C1 segment of cervical spinal cord (tissue), 14 donors: ENCODE measurements at regions not wholly inside any gene's neighbourhood (a gene's known extent, or its start where the extent isn't known, plus 50 kb on each side); places are given as distances from the start of the nearest gene placed in this dataset.

Source experiments
- DNase-seq, 14 donors: peaks; one replicate each; lab custom pipeline; 2025; lab: John Stamatoyannopoulos, UW

GRCh38 chr5:139733698-139734538 lies 61.7 kb upstream of the PSD2 start:
- peak in 12 of 14 donors; percentile 53 to 90 (median 86) for DNase-seq

GRCh38 chr5:139734539-139734916 lies 61.1 kb upstream of the PSD2 start:
- DNase-seq: peak in 4 of 14 donors; percentile 66 to 86 (median 80)

- DNase-seq: no peak
Observed at GRCh38 chr5:139738193-139739149, 57.1 kb upstream of the PSD2 start.

DNA sequence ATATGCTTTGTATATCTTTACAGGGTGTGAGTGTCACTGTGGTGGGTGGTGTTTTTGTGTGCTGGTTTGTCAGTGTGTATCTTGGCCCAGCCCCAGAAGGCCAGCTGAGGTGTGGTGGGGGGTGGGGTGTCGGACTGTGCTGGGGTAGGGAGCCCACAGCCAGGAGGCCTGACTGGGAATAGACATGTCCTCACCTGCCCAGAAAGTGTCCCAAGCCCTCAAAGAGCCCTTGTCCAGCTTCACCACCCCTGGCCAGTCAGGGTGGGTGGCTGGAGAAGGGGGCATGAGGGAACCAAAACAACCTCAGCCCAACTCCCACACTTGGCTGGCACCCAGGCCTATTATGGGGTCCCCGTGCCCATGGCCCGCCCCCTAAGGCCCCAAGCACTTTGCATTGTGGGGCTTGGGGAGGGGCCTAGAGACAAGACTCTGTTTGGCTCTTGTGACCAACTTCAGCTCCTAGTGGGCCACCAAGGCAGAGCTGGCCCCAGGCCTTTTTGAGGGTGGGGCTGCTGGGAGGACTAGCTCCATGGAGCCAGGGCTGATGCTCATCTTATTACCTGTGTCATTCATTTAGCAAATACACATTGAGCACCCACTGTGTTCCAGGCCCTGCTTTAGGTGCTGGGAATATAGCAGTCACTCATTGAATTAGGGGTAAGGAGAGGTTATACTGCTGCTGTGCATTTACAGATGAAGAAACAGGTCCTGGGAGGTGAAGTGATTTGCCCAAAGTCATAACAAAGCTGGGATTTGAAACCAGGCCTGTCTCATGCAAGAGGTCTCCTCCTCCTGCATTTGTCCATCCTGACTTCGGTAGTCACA lies 56.2 kb upstream of the PSD2 start:
- DNase-seq: no peak

DNA sequence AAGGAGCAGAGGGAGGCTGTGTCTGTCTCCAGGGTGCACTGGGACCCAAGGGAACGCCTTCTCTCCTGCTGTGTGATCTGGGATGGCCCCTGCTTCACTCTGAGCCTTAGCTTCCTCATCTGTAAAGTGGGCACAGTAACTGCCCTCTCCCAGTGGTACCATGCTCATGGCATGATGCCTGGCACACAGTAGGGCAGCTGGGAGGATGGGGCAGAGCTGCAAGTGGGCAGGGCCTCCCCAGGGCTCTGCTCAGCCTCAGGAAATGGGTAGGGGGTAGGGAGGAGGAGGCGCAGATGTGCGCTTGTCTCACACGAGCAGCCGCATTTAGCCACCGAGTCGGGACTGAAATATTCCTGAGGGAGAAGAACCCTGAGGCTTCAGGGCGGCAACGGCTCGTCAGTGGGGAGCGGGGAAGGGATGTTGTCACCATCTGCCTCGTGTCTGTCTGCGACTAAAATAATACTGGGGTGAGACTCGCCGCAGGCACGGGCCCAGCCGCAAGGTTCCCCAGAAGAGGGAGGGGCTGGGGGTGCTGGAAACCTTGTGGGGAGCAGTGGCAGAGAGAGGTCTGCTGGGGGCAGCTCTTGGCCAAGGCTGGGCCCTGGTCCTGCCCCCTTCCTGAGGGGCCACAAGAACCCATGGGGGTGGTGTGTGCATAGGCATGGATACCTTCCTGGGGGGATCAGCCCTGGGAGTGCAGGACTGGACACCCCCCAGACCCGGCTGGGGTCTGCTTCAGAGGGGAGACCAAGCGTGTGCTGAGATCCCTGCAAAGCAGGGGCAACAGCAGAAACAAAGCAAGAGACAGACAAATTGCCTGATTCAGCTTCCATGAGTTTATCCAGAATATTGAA lies 55.2 kb upstream of the PSD2 start:
- no peak for DNase-seq

GRCh38 chr5:139740992-139741672 lies 54.5 kb upstream of the PSD2 start:
- DNase-seq: no peak

GRCh38 chr5:139741823-139742172 lies 53.8 kb upstream of the PSD2 start:
- no peak for DNase-seq

DNA sequence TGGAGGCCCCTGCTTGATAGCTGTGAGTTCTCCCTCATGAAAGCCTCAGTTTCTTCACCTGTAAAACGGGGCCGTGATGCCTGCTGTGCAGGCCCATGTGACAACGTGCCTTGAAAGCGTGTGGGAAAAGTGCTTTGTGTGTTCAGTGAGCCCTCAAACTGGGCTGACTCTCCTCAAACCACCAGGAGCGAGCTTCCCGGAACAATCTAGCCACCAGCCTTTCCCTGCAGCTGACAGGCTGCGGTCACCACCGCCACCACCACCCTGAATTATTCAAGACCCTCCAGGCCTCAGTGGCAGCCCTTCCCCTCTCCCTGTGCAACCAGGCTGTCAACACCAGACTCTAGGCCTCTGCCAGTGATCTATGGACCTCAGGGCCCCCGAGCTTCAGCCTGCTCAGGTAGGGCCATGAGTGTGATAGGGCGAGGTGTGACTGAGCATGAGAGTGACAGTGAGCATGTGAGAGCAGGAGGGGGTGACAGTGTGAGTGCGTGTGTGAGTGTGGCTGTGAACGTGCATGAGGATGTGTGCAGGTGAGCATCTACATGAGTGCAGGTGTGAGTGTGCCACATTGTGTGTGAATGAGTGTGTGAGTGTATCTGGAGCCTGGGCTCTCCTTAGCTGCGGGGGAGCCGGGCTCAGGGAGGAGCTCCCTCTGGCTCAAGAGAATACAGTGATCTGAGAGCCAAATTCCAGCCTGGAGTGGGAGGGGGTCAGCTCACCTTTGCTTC lies 53.3 kb upstream of the PSD2 start:
- no peak for DNase-seq

DNA sequence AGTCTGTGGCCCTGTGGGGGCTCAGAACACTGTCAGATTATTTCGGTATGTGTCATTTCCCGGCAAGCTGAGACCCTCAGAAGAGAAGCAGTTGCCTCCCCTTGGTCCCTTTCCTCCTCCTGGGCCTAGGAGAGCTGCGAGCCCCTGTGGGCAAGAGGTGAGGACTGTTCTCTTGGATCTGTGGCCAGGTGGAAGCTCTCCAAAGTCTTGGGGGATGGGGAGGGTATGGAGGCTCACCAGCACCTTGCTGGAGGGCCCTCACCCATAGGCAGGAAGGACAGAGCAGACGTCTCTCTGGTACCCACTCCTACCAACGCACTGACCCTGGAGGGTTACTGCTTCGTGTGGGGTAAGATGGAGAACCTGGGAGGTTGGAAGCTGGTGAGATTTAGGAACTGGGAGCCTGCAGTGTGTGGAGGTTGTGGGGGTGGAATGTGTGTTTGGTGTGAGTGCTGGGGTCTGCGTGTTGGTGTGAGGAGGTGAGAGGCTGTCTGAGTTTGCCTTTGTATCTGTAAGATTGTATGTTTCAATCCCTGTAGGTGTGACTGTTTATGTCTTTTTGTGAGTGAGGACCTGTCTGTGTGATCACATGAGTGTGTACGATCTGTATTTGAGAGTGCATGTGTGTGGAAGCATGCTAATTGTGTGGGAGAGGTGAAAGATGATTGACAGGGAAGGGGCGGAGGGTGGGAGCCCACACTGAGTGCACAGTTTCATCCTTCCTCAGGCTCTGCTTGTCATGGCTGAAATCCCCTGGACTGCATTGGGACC lies 52.4 kb upstream of the PSD2 start:
- no peak for DNase-seq

GRCh38 chr5:139743804-139744203 lies 51.8 kb upstream of the PSD2 start:
- no peak for DNase-seq

- peak in 5 of 14 donors; percentile 34 to 97 (median 43) for DNase-seq
Observed at GRCh38 chr5:139744471-139745131, 51.0 kb upstream of the PSD2 start.

DNA sequence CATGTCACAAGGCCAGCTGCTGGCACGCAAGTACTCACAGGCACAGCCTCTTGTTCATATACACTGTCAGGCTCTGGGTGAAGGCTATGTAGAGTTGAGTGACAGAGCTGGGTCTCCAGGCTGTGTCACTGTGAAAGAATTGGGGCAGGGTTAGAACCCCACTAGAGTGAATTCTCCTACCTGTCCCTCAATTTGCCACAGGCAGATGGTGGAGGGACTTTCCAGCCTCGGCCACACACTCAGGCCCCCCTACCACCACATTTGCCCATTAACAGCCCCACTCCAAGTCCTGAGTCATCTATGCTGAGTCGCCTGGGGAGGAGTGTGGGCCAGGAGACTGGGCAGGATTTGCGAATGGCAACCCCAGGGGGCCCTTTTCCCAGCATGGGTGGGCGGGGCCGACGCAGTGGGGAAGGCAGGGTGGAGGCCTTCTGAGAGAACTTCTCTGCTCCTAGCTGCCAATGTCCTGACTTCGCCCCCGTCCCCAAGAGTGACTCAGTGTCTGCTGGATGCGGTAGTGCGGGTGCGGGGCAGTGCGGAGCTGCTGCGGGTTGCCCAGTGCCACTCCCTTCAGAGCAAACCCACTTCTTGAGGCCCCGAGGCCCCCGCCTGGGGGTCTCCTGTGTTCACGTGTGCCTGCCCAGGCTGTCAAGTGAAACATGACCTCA lies 50.3 kb upstream of the PSD2 start:
- DNase-seq: peak in 5 of 14 donors; percentile 53 to 92 (median 70)

- DNase-seq: peak in 7 of 14 donors; percentile 40 to 72 (median 65)
Observed at GRCh38 chr5:139745800-139746690, 49.6 kb upstream of the PSD2 start.
